ENCODE measurements at regions not wholly inside any gene's neighbourhood (a gene's known extent, or its start where the extent isn't known, plus 50 kb on each side); places are given as distances from the start of the nearest gene placed in this dataset.

DNA sequence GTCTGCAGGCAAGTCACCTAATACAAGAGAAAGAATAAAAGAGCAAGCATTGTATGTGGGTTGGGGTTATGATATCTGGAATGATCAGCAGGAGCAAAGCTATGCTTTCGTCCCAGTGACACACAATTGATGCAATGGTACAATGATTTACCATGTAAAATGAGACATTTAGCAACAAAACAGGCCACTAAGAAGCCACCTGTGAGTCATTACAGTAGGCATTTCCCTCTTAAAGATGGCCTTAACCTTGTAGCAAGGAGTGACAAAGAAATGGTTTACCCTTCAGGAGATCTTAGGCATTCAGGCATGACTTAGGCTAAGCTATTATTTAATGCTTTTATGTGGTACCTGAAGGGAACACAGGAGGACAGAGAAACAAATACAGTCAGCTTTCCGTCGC, 373.3 kb upstream of the RBMS3 start:
- TF ChIP-seq EZH2 (optimal IDR thresholded peaks at IDR 0.05; ENCODE audit: low read depth, low read length), result no peak
- TF ChIP-seq EZH2phosphoT487 (IDR thresholded peaks at IDR 0.05; ENCODE audit: low read length), result no peak
- TF ChIP-seq, protein P1, sequence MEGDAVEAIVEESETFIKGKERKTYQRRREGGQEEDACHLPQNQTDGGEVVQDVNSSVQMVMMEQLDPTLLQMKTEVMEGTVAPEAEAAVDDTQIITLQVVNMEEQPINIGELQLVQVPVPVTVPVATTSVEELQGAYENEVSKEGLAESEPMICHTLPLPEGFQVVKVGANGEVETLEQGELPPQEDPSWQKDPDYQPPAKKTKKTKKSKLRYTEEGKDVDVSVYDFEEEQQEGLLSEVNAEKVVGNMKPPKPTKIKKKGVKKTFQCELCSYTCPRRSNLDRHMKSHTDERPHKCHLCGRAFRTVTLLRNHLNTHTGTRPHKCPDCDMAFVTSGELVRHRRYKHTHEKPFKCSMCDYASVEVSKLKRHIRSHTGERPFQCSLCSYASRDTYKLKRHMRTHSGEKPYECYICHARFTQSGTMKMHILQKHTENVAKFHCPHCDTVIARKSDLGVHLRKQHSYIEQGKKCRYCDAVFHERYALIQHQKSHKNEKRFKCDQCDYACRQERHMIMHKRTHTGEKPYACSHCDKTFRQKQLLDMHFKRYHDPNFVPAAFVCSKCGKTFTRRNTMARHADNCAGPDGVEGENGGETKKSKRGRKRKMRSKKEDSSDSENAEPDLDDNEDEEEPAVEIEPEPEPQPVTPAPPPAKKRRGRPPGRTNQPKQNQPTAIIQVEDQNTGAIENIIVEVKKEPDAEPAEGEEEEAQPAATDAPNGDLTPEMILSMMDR (IDR thresholded peaks at IDR 0.05; ENCODE audit: low read length), result no peak
- H3K4me3 ChIP-seq (ENCODE audit: low read length), result no peak overlapping the region
- H3K27me3 ChIP-seq (replicated peaks; ENCODE audit: insufficient read depth, low read length), result no peaks in the 10 kb centered on the region
- no peak overlapping the region for H3K27ac ChIP-seq (ENCODE audit: low read length)
- no peaks in the 10 kb centered on the region; the same call in 1 of the 2 replicates for H3K4me1 ChIP-seq (ENCODE audit: low read length)
- H2AFZ ChIP-seq (ENCODE audit: low read length), result no peak overlapping the region
- H3K9me2 ChIP-seq (replicated peaks; ENCODE audit: insufficient read depth, low read length), result no peaks in the 10 kb centered on the region
- no peak for DNase-seq
- H3K9me3 ChIP-seq (replicated peaks; ENCODE audit: insufficient read depth, low read length), result no peaks in the 10 kb centered on the region
- H3K9ac ChIP-seq (ENCODE audit: low read length), result no peak overlapping the region
- no peaks in the 10 kb centered on the region for H4K20me1 ChIP-seq (ENCODE audit: insufficient read depth, low read length)
- H3K36me3 ChIP-seq (replicated peaks; ENCODE audit: insufficient read depth, low read length), result no peaks in the 10 kb centered on the region
- H3K79me2 ChIP-seq (ENCODE audit: low read length), result no peaks in the 10 kb centered on the region
- no peak overlapping the region for H3K4me2 ChIP-seq (ENCODE audit: low read depth, low read length)
- no peaks in the 10 kb centered on the region for H3F3A ChIP-seq (ENCODE audit: insufficient read depth, low read length)

DNA sequence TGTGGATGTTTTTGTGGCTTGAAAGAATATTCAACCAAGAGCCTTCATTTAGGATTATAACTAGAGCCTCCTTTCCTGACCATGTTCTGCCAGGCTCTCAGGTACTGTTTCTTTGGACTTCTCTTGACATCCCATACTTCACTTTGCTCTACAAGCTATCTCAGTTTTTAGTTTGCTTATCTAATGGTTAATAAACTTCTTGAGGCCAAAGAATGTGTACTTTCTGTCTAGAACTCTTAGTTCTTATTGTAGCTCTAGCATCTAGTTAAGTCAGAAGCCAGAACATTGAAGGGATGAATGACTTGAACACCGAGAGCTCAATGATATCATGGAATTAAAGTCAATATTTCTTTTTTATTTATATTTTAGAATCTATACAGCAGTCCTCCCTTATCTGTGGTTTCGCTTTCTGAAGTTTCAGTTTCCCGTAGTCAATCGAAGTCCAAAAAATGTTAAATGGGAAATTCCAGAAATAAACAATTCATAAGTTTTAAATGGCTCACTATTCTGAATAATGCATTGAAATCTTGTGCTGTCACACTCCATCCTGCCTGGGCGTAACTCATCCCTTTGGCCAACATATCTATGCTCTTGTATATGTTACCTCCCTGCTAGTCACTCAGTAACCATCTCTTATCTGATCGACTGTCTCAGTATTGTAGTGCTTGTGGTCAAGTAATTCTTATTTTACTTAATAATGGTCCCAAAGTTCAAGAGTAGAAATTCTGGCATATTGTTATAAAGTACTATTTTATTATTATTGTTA, 368.6 kb upstream of the RBMS3 start:
- Histone ChIP-seq H3K4me1 (ENCODE audit: low read length) (peaks cover 35% of the 10 kb centered on the region), H3F3A (ENCODE audit: insufficient read depth, low read length) (peaks cover 12% of the 10 kb centered on the region; the same call in 1 of the 2 replicates), H3K79me2 (ENCODE audit: low read length) (no peaks in the 10 kb centered on the region), H2AFZ (ENCODE audit: low read length) (no peak overlapping the region), H3K27ac (ENCODE audit: low read length) (no peak overlapping the region), H3K4me2 (ENCODE audit: low read depth, low read length) (no peak overlapping the region), H3K9me3 (replicated peaks; ENCODE audit: insufficient read depth, low read length) (no peaks in the 10 kb centered on the region), H3K9me2 (replicated peaks; ENCODE audit: insufficient read depth, low read length) (no peaks in the 10 kb centered on the region), H4K20me1 (ENCODE audit: insufficient read depth, low read length) (no peaks in the 10 kb centered on the region), H3K36me3 (replicated peaks; ENCODE audit: insufficient read depth, low read length) (no peaks in the 10 kb centered on the region), H3K9ac (ENCODE audit: low read length) (no peak overlapping the region), H3K4me3 (ENCODE audit: low read length) (no peak overlapping the region), H3K27me3 (replicated peaks; ENCODE audit: insufficient read depth, low read length) (0 out of 2 replicates have a peak, but pooled peaks cover 4% of the 10 kb centered on the region)
- TF ChIP-seq, protein P1 (IDR thresholded peaks at IDR 0.05; ENCODE audit: low read length), result no peak
- TF ChIP-seq EZH2 (optimal IDR thresholded peaks at IDR 0.05; ENCODE audit: low read depth, low read length) (no peak), EZH2phosphoT487 (IDR thresholded peaks at IDR 0.05; ENCODE audit: low read length) (no peak)
- no peak for DNase-seq

DNA sequence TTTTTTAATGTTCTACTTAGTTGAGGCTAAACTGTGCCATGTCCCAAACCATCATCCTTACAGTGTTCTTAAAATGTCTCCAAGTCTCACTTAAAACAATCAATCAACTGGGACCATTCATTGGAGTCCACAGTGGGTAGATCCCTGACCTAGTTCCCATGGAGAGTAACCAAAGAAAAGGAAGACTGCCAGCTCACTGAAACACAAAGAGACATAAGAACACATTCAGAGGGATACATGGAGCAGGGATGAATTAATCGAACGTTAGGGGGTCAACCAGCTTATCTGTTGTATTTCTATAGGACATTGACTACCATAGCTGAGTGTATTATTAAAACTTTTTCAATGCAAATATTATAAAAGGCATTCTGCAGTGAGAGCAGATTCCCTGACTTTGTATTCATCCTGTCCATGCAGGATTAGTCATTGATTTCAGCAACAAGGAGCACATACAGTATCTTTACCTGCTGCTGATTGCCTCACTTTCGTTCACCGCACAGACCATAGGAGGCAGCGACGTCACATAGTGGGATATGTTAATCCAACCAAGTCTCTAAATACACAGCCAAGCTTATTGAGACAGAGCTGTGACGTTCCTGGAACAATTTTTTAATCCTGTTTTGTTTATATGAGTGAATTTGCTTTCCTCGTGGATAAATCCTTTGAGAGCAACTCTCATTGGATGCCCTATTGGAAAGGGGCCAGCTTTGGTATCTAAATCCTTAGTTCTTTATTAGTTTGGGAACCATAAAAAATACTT, 364.9 kb upstream of the RBMS3 start:
- Histone ChIP-seq H3K79me2 (ENCODE audit: low read length) (no peaks in the 10 kb centered on the region), H2AFZ (ENCODE audit: low read length) (no peak overlapping the region), H3K9me3 (replicated peaks; ENCODE audit: insufficient read depth, low read length) (no peaks in the 10 kb centered on the region), H3K9ac (ENCODE audit: low read length) (no peak overlapping the region), H3F3A (ENCODE audit: insufficient read depth, low read length) (peaks cover 13% of the 10 kb centered on the region; the same call in 1 of the 2 replicates), H3K4me3 (ENCODE audit: low read length) (peak overlapping the region; percentile 22; the same call in 1 of the 2 replicates), H3K4me2 (ENCODE audit: low read depth, low read length) (peak overlapping the region; percentile 47), H4K20me1 (ENCODE audit: insufficient read depth, low read length) (no peaks in the 10 kb centered on the region), H3K4me1 (ENCODE audit: low read length) (peaks cover 45% of the 10 kb centered on the region), H3K27ac (ENCODE audit: low read length) (no peak overlapping the region), H3K27me3 (replicated peaks; ENCODE audit: insufficient read depth, low read length) (0 out of 2 replicates have a peak, but pooled peaks cover 4% of the 10 kb centered on the region), H3K9me2 (replicated peaks; ENCODE audit: insufficient read depth, low read length) (no peaks in the 10 kb centered on the region), H3K36me3 (replicated peaks; ENCODE audit: insufficient read depth, low read length) (no peaks in the 10 kb centered on the region)
- TF ChIP-seq, protein P1 (IDR thresholded peaks at IDR 0.05; ENCODE audit: low read length), result peak; percentile 24; the same call in 1 of the 2 replicates
- no peak for TF ChIP-seq EZH2phosphoT487 (IDR thresholded peaks at IDR 0.05; ENCODE audit: low read length)
- peak; percentile 27 for DNase-seq

Data from MM.1S (cell line).